Hematopoietic multipotent progenitor cell treated with erythropoietin and hydrocortisone succinate and interleukin-3 and kit ligand, for 17 days (in vitro differentiated cells): ENCODE measurements at regions not wholly inside any gene's neighbourhood (a gene's known extent, or its start where the extent isn't known, plus 50 kb on each side); places are given as distances from the start of the nearest gene placed in this dataset.

ENCODE experiments used
- DNase-seq: peaks from one replicate; pipeline ENCODE4 v3.0.0-alpha.2; 2015; ENCODE audit warnings: low spot score

DNA sequence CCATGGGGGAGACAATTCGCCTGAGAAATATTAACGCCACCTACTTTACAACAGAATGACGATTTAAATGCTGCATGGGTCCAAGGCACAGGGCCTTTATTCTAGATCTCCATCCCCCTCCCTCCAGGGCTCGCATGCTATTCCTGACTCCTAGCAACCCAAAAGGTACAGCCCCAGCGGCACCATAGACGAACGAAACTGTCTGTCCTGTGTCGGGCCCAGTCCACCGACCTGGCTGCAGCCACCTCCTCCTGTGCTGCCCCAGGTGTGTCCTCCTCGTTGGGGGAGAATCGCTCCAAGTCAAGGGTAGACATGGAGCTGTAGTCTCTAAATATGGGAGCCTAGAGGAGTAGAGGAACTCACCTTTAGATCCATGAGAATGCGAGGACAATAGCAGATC, 196.5 kb downstream of the TOMM20 start:
- DNase-seq = no peak

DNA sequence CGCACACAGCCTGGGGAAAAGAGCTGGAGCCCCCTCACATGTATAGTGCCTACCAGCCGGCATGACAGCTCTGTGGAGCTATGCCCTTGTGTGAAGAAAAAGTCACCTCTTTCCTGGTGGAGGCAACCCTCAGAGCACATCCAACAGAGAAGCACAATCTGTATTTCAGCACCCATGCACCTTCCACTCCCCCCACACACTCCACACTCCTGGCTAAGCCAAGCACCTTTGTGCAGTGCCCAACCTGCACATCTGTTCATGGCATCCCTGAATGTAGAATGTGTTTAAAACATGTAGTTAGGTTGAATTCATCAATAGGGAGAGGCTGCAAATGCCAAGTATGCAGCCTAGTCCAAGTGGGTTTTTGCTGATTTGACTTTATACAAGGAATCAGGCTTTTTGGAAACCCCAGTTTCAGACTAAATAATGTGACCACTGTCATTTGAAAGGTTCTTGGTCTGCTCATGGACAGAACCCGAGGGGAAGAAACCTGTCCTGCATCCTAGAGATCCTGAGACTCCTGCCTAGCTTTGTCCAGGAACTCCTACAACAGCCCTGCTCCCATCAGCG, 197.1 kb downstream of the TOMM20 start:
- no peak for DNase-seq

DNA sequence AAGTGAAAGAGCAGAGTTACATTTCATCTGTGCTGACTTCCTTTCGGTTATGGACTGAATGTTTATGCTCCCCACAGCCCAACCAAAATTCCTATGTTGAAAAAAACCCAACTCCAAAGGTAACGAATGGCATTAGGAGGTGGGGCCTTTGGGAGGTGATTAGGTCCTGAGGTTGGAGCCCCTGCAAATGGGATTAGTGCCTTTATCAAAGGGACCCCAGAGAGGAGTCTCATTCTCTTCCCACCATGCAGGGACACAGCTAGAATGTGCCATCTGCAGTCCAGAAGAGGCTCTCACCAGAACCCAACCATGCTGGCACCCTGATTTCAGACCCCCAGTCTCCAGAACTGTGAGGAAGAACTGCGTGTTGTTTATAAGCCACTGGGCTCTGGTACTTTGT, 199.3 kb downstream of the TOMM20 start:
- no peak for DNase-seq

DNA sequence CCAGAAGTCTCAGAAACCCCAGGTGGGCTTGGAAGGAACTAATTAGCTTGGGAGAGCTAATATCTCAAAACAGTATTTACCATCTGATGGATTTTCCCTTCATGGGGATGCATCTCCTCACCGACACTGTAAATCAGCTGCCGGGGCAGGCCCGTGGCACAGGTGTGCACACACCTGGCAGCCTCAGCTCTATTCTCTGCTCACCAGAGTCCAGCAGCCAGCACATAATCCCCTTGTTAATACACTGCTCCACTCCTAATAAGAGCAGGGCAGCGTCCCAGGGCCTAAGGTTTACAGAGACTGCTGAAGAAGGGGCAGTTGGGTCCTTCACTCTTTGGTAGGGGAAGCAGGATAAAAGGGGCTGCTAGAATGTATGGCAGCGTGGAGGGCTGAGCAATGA, 200.0 kb downstream of the TOMM20 start:
- DNase-seq = no peak

DNA sequence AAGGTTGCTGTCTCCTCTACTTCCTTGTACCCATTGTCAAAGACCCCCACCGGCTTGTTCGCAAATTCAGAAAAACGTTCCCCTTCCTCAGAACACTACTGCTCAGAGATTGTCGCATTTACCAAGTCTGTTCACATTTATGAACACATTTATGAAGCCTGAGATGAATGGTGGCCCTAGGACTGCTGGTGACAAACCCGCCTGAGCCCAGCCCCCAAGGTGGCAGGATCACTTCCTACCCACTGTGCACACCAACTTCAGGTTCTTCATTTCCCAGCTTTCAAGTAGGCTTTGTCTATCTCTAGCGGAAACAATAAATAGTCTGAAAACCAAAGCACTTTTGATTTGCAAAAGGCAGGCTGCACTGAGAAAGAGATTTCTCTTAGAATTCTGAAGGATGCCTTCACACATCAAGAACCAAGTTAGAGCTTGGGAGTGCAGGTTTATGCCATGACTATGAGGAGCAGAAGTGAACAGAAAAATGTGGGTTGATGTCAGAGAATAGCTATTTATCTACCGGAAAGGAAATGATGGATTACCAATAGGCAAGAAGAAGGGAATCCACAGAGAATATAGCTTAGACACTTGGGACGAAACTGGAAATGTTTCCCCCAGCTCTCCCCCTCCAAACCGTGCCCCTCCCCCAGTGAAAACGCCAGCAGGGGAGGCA, 200.5 kb downstream of the TOMM20 start:
- no peak for DNase-seq

DNA sequence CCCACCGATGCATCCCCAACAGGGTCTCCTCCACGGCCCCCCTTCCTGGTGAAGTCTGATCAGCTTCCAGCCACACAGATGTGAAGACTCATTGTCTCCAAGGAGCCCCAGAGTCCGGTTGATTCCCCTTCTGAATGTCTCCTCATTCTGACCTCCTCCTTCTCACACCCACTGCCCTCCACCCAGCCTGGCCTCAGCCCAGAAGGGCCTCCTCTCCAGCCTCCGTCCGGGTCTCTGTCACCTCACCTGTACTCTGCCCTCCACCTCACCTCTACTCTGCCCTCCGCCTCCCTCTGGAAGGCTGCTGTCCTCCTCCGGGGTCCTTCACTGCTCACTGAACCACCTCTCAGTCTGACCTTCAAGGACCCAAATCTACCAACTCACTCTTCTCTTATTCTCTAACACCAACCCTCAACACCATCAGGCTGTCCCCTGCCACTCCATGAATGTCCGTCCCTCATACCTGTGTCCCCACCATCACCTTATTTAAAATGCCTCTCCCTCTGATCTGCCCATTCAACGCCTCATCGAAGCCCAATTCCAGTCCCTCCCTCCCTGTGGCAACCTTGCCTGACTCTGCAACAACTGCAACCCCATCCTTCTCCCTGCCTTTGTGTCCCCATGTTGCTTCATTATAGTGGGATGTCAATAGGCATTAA, 201.2 kb downstream of the TOMM20 start:
- no peak for DNase-seq

DNA sequence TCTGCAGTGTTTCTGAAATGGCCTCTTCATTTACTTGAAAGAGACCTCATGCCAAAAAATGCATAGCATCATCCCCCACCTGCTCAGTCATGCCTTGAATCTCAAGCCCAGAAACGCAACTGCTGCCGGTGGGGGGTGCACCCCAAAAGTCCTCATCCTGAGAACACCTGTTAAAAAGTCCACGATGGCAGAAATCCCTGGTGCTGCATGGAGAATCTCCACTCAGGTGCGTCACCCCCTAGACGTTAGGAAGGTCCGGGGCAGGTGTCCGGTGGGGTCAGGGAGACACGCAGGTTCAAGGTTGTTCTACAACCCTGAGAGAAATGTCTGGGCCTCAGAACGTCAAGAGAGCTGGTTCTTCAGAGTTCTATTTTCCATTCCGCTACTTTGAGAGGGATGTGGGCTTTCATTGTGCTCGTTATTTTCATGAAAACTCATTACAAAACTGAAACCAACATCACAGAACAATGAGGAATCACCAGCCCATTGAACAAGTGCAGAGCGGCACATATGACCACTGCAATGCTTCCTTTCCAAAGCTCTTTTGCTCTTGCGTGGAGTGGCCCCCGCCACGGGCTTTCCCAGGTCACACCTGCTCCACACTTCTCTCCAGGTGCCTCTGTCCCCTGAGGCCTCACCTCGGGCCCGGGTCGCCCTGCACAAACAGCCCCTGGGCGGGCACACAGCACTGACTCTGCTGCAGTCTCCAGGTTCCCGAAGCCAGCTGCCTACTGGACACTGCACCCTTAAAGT, 201.9 kb downstream of the TOMM20 start:
- DNase-seq = no peak

DNA sequence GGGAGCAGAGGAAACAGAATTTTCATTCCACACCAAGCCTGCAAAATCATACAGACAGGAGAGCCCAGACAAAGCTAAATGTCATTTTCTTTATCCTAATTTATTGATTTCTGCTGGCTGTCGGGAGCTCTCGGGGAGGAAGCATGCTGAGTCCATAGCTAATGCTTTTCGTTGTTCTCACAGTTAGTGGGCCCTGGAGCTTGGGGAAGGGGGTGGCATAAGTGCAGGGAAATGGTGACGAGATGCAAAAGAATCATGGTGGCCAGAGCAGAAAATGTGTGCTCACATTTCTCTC, 202.4 kb downstream of the TOMM20 start:
- no peak for DNase-seq

DNA sequence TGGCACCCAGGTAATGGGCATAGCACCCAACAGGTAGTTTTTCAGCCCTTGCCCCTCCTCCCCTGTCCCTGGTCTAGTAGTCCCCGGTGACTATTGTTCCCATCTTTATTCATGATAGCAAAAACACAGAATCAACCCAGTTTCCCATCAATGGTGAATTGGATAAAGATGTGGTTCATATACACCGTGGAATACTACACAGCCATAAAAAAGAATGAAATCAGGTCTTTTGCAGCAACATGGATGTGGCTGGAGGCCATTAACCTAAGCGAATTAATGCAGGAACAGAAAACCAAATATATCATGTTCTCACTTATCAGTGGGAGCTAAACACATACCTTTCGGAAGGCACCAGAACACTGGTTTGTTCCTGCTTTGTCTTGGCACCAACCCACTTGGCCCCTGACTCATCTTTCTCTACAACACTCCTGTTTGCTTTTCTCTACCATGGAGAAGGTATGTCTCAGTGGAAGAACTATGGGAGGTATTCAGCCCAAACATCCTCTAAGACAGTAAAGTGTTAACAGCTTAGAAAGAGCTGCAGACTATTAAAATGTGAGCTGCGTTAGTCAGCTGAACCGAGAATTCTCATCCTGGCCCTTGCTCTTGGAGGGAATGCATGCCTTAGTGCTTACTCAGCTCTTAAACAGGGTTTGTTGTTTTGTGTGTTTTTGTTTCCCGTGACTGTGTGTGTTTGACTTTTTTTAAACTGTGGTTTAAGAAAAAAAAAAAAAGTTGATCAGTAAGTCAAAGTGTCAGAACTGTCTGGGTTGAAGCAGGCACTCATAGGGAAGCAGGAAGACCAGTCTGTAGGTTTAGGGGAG, 203.0 kb downstream of the TOMM20 start:
- no peak for DNase-seq

DNA sequence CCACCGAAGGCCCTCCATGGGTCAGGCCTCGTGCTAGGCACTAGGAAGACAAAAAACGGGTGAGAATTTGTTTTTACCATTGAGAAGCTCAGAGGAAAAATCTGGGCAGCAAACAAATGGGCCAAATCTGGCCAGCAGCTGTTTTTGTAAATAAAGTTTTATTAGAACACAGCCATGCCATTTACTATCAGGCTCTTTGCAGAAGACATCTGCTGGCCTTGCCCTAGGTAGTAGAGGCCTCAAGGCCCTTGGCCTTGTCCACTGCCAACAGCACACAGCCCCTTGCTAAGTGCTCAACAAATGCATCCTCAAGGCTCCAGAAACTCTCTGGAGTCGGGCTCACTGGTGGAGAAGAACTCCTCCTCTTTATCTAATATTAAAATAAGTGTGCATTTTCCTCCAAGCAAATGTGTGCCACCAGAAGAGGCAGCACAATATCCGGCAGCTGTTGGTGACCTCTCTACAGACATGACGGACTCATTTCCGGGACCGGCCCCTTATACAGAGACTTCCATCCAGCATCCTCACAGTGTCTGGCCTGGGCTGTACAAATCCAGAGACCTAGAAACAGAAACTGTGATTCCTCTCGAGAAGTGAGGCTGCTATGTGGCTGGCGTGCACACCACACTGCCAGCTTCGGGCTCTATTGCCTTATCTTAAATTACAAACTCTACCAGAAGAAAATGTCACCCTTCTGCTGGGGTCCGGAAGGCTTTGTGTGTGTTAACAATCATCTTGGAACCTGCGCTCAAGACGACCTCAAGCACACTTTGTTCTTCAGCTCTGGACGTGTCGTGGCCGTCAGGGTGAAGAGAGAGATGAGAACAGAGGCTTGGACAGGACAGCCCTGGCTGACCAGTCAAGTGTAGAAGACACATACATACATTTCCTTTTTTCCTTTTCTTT, 203.9 kb downstream of the TOMM20 start:
- no peak for DNase-seq

DNA sequence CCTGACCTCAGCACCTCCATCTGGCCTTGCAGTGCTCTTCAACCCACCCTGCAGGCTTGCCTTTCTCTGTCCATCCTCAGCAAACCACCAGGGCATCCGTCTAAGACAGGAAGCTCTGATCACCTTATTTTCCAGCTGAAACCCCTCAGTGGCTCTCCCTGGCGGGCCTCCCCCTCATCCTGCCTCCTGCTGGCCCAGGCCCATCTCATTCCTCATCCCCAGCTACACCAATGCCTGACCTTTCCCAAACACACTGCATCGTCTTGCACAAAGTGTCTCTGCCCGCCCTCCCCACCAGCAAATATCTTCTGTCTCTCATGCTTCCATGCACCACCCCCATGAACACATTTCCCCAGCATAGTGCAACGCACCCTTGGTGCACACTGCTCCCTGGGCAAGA, 205.0 kb downstream of the TOMM20 start:
- DNase-seq = no peak

DNA sequence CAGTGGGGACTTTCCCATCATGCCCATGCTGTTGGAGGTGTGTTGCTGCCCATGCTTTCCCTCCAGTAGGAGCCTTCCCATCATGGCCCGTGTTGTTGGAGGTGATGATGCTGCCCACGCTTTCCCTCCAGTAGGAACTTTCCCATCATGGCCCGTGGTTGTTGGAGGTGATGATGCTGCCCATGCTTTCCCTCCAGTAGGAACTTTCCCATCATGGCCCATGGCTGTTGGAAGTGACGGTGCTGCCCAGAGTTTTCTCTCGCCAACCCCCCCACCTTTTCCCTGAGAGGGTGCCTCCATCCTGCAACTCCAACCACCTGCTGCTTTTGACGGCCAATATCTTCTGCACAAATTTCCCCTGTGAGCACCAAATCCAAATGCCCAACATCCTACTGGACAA, 205.7 kb downstream of the TOMM20 start:
- no peak for DNase-seq

DNA sequence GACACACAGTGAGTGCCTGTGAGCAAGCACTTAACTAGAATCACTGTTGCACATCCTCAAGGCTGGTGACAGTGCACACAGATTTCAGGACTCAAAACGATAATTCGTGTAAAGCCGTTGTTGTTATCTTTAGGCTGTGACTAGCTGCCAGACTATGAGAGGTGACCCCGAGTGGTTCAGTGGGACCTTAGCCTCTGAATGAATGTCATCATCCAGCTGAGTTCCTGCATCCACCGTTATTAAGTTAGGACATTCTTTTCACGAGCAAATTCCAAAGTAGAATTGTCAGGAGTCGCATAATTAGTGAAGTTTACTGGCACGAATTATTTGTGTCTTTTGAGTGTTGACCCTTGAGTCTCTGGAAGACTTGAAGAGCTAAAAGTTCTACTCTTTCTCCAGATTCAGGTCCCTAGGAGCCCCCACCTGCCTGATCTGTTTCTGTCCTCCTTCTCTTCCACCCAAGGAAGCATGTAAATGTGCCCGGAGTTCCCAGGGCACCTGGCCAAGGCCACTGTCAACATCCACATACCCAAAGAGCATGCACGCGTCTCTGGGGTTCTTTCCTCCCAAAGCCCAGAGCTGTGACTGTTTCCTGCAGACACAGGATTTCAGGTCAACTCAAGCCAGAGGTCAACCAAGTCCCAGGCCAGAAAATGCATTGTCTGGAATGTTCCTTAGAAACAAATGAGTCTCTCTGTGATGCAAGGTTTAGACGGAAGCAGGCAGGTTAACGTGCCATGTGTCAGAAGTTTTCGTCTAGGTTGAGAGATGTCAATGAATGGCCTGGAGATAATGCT, 207.2 kb downstream of the TOMM20 start:
- DNase-seq = no peak

DNA sequence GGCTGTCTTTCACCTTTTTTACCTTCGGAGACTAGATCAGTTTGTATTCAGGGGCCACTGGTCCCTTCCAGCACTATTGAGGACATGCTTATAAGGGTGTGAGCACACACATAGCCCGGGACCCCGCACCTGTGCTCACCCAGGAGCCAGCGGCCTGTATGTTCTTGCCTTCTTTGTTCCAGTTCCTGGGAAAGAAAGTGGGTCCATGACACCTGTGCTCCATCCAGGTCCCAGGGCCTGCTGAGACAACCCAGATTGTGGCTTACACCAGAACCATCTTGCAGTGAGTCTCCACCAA, 207.8 kb downstream of the TOMM20 start:
- no peak for DNase-seq

DNA sequence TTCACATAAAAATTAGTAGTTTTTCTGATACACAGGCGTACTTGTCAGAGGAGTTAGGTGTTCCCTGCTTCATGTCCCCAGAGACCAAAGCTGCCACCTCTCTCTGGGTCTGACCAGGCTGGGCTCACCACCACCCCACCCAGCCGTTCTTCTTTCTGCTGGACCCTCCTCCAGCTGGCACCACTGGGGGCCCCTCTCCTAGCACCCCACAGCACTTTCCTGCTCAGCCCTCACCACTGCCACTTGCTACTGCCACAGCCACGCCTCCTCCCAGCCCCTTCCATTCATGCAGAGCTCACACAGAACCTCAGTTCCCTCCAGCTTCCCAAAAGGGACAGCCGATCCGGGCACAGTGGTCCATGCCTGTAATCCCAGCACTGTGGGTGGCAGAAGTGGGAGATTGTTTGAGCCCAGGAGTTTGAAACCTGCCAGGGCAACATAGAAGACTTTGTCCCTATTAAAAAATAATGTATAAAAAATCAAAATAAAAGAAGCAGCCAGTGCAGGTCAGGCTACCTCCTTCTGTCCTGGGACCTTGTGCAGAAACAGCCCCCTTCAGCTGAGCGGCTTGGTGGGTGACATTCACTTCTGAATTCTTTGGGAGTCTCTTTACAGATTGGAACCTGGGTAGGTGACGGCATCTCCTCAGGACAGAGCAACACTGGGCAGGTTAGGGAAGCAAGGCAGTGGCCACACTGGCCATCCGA, 208.3 kb downstream of the TOMM20 start:
- DNase-seq = no peak

DNA sequence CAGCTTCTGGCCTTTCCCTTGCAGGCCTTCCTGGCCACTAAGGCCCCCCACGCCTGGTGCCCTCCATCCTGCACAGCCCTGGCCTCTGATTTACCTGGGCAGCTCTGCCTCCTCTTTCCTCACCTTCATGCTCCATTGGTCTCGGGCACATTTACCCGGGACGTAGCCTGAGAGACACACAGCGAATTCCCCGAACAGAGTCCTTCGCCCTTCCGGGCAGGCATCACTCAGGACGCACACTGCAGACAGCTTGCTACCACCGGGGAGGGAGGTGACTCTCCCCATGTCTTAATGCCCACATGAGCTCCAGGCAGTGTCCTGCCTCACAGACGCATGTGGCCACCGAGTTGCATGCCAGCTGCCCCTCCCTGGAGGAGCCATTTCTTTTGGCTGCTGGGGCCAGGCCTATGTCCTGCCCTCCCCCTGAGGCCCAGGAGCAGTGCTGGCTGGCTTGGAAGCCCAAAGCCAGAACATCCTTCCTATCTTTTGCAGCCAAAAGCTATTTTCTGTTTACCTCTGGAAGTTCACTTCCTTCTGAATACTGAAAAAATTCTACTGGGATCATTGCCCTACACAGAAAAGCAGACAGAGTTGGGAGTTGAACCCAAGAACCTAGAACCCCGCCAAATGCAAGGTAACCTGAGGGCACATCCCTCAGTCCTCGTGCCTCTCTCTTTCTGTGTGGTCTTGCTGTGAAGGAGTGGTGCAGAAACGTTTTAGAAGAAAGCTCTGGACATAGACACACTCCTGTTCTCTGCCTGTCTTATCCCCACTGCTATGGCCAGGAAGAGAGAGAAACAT, 209.5 kb downstream of the TOMM20 start:
- DNase-seq = no peak

DNA sequence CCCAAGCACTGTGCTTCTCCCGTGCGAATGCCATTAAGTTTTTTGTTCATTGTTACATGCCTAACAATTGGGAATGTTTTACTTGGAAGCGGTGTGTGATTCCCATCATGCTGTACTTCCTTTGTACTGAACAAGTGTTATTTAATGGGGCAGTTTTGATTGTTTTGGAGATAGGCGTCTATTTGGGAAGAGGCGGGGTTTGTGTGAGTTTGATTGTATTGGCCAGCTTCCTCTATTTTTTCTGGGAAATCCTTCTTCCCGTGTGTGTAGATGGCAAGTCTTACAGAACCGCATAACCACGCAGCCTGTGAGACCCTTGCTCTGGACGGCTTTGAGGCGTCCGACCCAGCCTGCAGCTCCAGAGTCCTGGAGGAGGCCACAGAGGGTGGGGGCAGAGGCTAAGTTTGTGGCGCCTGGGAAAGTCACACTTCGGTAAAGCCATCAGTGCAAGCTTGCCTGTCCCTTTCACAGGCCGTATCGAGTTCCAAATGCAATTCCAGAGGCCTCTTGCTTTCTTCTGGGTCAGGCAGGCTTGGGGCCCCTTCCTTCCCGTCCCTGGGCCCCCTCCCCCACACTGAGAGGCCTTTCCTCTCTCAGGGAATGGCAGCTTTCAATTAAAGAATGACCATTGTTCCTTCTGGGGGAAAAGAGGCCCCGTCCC, 210.3 kb downstream of the TOMM20 start:
- no peak for DNase-seq

DNA sequence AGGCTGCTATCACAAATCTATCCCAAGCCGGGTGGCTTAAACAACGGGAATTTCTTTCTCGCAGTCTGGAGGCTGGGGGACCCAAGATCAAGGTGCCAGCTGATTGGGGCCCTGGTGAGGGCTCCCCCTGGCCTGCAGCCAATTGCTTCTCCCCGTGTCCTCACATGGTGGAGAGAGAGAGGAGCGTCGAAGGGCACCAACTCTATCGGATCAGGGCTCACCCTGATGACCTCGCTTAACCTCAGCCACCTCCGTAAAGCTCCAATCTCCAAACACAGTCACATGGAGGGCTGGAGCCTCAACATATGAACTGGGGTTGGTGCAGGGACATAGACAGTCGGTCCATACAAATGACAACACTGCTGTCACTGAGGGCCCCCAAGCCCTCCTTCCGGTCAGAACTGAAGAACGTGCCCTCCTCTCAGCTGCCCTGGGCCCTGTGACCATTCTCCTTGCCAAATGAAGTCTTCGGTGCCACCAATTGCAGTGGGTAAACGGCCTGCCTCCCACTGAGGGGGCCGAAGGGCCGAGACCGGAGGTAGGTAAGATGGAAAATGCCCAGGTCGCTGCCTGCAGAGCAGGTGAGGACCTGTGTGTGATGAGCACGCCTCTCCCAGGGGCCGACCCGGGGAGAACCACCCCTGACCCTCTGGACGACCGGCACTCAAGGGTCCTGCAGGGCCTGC, 211.0 kb downstream of the TOMM20 start:
- no peak for DNase-seq
